H1 (cell line): ENCODE measurements at regions not wholly inside any gene's neighbourhood (a gene's known extent, or its start where the extent isn't known, plus 50 kb on each side); places are given as distances from the start of the nearest gene placed in this dataset.

Experiments
- CTCF ChIA-PET: fragments of 300-600 bp; sonication (Branson Sonifier 250); formaldehyde crosslinking; loops from one replicate; lab custom pipeline; 2021; ENCODE audit not compliant: partially characterized antibody; lab: Charles Lee
- POLR2A ChIA-PET: fragments of 300-600 bp; sonication (Branson Sonifier 250); formaldehyde crosslinking; loops from one replicate; lab custom pipeline; 2021; ENCODE audit warnings: inconsistent platforms; ENCODE audit not compliant: partially characterized antibody; lab: Charles Lee
- DNase-seq, 2 experiments: peaks; one replicate each; pipeline versions ENCODE4 v3.0.0 to v3.0.0-alpha.2; 2010 to 2022; ENCODE audit warnings: low spot score in 2 of 2, low read depth in 1 of 2, mixed read lengths in 1 of 2
- FAIRE-seq: peaks from 2 replicates; lab custom pipeline; 2011; peaks lifted over from hg19 to GRCh38; lab: Jason Lieb, UNC
- H2AFZ ChIP-seq: 2 replicates; pipeline ENCODE4 v1.8.1; 2012; ENCODE audit warnings: low read length, inconsistent platforms
- H2AK5ac ChIP-seq: 2 replicates; pipeline ENCODE4 v1.6.1; 2013; ENCODE audit warnings: low read depth, low read length
- H2BK120ac ChIP-seq: replicated peaks from 2 replicates; pipeline ENCODE3; 2013; ENCODE audit warnings: low read depth, low read length, inconsistent platforms
- H2BK12ac ChIP-seq: 2 replicates; pipeline ENCODE4 v1.6.1; 2013; ENCODE audit warnings: low read depth, low read length
- H2BK15ac ChIP-seq: 2 replicates; pipeline ENCODE4 v1.6.1; 2013; ENCODE audit warnings: low read length
- H2BK20ac ChIP-seq: 2 replicates; pipeline ENCODE4 v1.6.1; 2013; ENCODE audit warnings: low read length
- H2BK5ac ChIP-seq: 2 replicates; pipeline ENCODE4 v1.6.1; 2013; ENCODE audit warnings: low read depth, low read length
- H3K14ac ChIP-seq: 2 replicates; pipeline ENCODE4 v1.6.1; 2013; ENCODE audit warnings: inconsistent platforms; ENCODE audit not compliant: insufficient read length
- H3K18ac ChIP-seq: 2 replicates; pipeline ENCODE4 v1.6.1; 2013; ENCODE audit warnings: low read length; ENCODE audit errors: extremely low read depth
- H3K23ac ChIP-seq: 2 replicates; pipeline ENCODE4 v1.6.1; 2013; ENCODE audit warnings: inconsistent platforms; ENCODE audit not compliant: insufficient read length
- H3K23me2 ChIP-seq: 2 replicates; pipeline ENCODE4 v1.6.1; 2013; ENCODE audit warnings: low read depth, low read length
- H3K27ac ChIP-seq: 2 replicates; pipeline ENCODE4 v1.6.1; 2011; ENCODE audit warnings: low read depth, low read length, inconsistent platforms
- H3K27me3 ChIP-seq, 4 experiments: replicated peaks in 1 of 4; 1 replicate in 1 of 4; 2 replicates in 3 of 4; pipeline versions ENCODE4 v1.6.1 to v1.8.1; 2011 to 2013; ENCODE audit warnings: low read length in 3 of 4, mild to moderate bottlenecking in 3 of 4, inconsistent platforms in 2 of 4, mixed read lengths in 2 of 4, moderate library complexity in 1 of 4; ENCODE audit not compliant: control insufficient read depth in 3 of 4, insufficient read depth in 3 of 4; ENCODE audit errors: extremely low read depth in 1 of 4
- H3K36me3 ChIP-seq, 4 experiments: 2 replicates each; pipeline versions ENCODE4 v1.6.1 to v1.8.1; 2011 to 2013; ENCODE audit warnings: mild to moderate bottlenecking in 4 of 4, low read length in 3 of 4, moderate library complexity in 2 of 4, control low read depth in 1 of 4, inconsistent platforms in 1 of 4; ENCODE audit not compliant: insufficient read depth in 4 of 4, control insufficient read depth in 2 of 4
- H3K4ac ChIP-seq: replicated peaks from 2 replicates; pipeline ENCODE3; 2013; ENCODE audit warnings: low read length, low read depth, mixed read lengths, inconsistent platforms; ENCODE audit not compliant: insufficient read length
- H3K4me1 ChIP-seq, 4 experiments: replicated peaks in 1 of 4; 1 replicate in 1 of 4; 2 replicates in 3 of 4; pipeline versions ENCODE4 v1.6.1 to v1.8.1; 2011 to 2013; ENCODE audit warnings: low read length in 3 of 4, inconsistent platforms in 2 of 4, mixed read lengths in 1 of 4; ENCODE audit not compliant: insufficient read depth in 4 of 4, control insufficient read depth in 3 of 4
- H3K4me2 ChIP-seq, 2 experiments: 2 replicates each; pipeline versions ENCODE4 v1.6.1 to v1.8.1; 2011 to 2013; ENCODE audit warnings: low read depth in 2 of 2, low read length in 2 of 2, control low read depth in 1 of 2, inconsistent platforms in 1 of 2, mild to moderate bottlenecking in 1 of 2; ENCODE audit not compliant: insufficient read depth in 1 of 2
- H3K4me3 ChIP-seq, 4 experiments: fragments of 200-600, 300-600 bp in 1 of 4; sonication (generic), shearing (Covaris generic), sonication (Bioruptor Twin) in 1 of 4; 2 replicates each; pipeline versions ENCODE4 v1.5.1 to v1.8.1; 2011 to 2016; ENCODE audit warnings: low read length in 4 of 4, low read depth in 3 of 4, control low read depth in 2 of 4, inconsistent platforms in 2 of 4, mild to moderate bottlenecking in 2 of 4, mixed read lengths in 1 of 4, moderate library complexity in 1 of 4; ENCODE audit not compliant: insufficient read depth in 2 of 4; ENCODE audit errors: extremely low read depth in 1 of 4
- H3K56ac ChIP-seq: replicated peaks from 2 replicates; pipeline ENCODE3; 2013; ENCODE audit warnings: low read depth, mild to moderate bottlenecking, mixed read lengths, low read length, inconsistent platforms; ENCODE audit not compliant: insufficient read length
- H3K79me1 ChIP-seq: 2 replicates; pipeline ENCODE4 v1.6.1; 2013; ENCODE audit warnings: low read depth, low read length, control low read depth
- H3K79me2 ChIP-seq, 2 experiments: 2 replicates each; pipeline versions ENCODE4 v1.6.1 to v1.8.1; 2012 to 2013; ENCODE audit warnings: low read length in 2 of 2, mild to moderate bottlenecking in 2 of 2, inconsistent platforms in 1 of 2; ENCODE audit not compliant: insufficient read depth in 2 of 2, control insufficient read depth in 1 of 2
- H3K9ac ChIP-seq, 4 experiments: replicated peaks in 1 of 4; 1 replicate in 1 of 4; 2 replicates in 3 of 4; pipeline versions ENCODE4 v1.6.1 to v1.8.1; 2011 to 2013; ENCODE audit warnings: low read depth in 3 of 4, low read length in 3 of 4, control low read depth in 2 of 4, mild to moderate bottlenecking in 2 of 4, moderate library complexity in 2 of 4, inconsistent platforms in 1 of 4; ENCODE audit errors: extremely low read depth in 1 of 4
- H3K9me3 ChIP-seq, 2 experiments: 2 replicates each; pipeline versions ENCODE4 v1.6.1 to v1.8.1; 2012 to 2013; ENCODE audit warnings: mild to moderate bottlenecking in 2 of 2, moderate library complexity in 2 of 2, control low read depth in 1 of 2, inconsistent platforms in 1 of 2, low read depth in 1 of 2, low read length in 1 of 2, mixed read lengths in 1 of 2; ENCODE audit not compliant: insufficient read depth in 2 of 2
- H4K20me1 ChIP-seq, 2 experiments: replicated peaks in 1 of 2; 2 replicates each; pipeline versions ENCODE3 to v1.8.1; 2011 to 2013; ENCODE audit warnings: inconsistent platforms in 2 of 2, low read length in 2 of 2, mild to moderate bottlenecking in 1 of 2; ENCODE audit not compliant: insufficient read depth in 2 of 2, control insufficient read depth in 1 of 2
- H4K5ac ChIP-seq: 2 replicates; pipeline ENCODE4 v1.6.1; 2013; ENCODE audit warnings: low read length, low read depth, mixed read lengths, inconsistent platforms; ENCODE audit not compliant: insufficient read length
- H4K8ac ChIP-seq: 2 replicates; pipeline ENCODE4 v1.8.0; 2013; ENCODE audit warnings: mild to moderate bottlenecking, moderate library complexity, low read length, inconsistent platforms; ENCODE audit not compliant: insufficient read depth; ENCODE audit errors: extremely low read depth
- H4K91ac ChIP-seq: replicated peaks from 2 replicates; pipeline ENCODE3; 2013; ENCODE audit warnings: low read length, mixed read lengths, inconsistent platforms; ENCODE audit not compliant: insufficient read length
- HDAC2 ChIP-seq, 2 experiments: fragments of 300-600 bp in 1 of 2; sonication (generic) in 1 of 2; IDR thresholded peaks; 2 replicates each; pipeline ENCODE4 v1.6.1; 2011 to 2012; ENCODE audit warnings: low read depth in 2 of 2, low read length in 2 of 2, mild to moderate bottlenecking in 2 of 2, moderate library complexity in 2 of 2, borderline replicate concordance in 1 of 2, inconsistent platforms in 1 of 2
- PHF8 ChIP-seq: fragments of 200-600 bp; sonication (generic); conservative IDR thresholded peaks from 2 replicates; pipeline ENCODE4 v1.7.1; 2012; ENCODE audit warnings: low read depth, mild to moderate bottlenecking, inconsistent platforms, low read length, moderate library complexity
- SIRT6 ChIP-seq: IDR thresholded peaks from one replicate; pipeline ENCODE4 v1.7.1; 2012; ENCODE audit warnings: low read length, inconsistent platforms

GRCh38 chr7:12103948-12104347 is 107.1 kb upstream of the TMEM106B start:
- DNase-seq = no peak
- Histone ChIP-seq H3K56ac (no peak overlapping the region), H3K4me1 (no peaks in the 10 kb centered on the region), H3K36me3 (no peaks in the 10 kb centered on the region), H2BK12ac (no peak overlapping the region), H3K4me3 (no peak overlapping the region), H2BK20ac (no peak overlapping the region), H3K27ac (no peak overlapping the region), H3K79me2 (no peaks in the 10 kb centered on the region), H3K27me3 (no peaks in the 10 kb centered on the region), H4K91ac (no peak overlapping the region), H3K79me1 (no peaks in the 10 kb centered on the region), H2BK15ac (no peak overlapping the region), H3K23ac (no peak overlapping the region), H2AK5ac (no peak overlapping the region), H3K9ac (no peak overlapping the region), H4K20me1 (no peaks in the 10 kb centered on the region), H2AFZ (no peak overlapping the region), H4K5ac (no peak overlapping the region), H3K4ac (no peak overlapping the region), H2BK120ac (no peak overlapping the region), H4K8ac (no peak overlapping the region), H3K4me2 (no peak overlapping the region), H3K18ac (no peak overlapping the region), H3K9me3 (peaks cover 4 to 7% of the 10 kb centered on the region in 2 experiments; a peak in 2 of 4 replicates)
- POLR2A ChIA-PET = no interaction called here
- CTCF ChIA-PET = interaction anchor here (1.0 to 1.1 kb wide), 2 partner anchors 9 to 384 kb away, joined by 3 to 4 read pairs; no protein-coding TSS in a partner anchor
- FAIRE-seq = no peak
- TF ChIP-seq PHF8 (no peak), SIRT6 (no peak), HDAC2 (IDR thresholded peaks at IDR 0.05; ENCODE audit: borderline replicate concordance in 1 of 2, low read depth in 2 of 2, low read length in 2 of 2) (no peak)
- TF ChIP-seq, all 59 proteins: peak for 0
- H3K14ac ChIP-seq = no peak overlapping the region
- H2BK5ac ChIP-seq = no peak overlapping the region
- no peaks in the 10 kb centered on the region for H3K23me2 ChIP-seq
